Esophagus squamous epithelium (tissue), 4 donors: ENCODE measurements at regions not wholly inside any gene's neighbourhood (a gene's known extent, or its start where the extent isn't known, plus 50 kb on each side); places are given as distances from the start of the nearest gene placed in this dataset.

Source experiments
- POLR2A ChIP-seq, 4 donors: fragments of 450-650 bp; IDR thresholded peaks; one replicate each; pipeline ENCODE4 v1.6.1; 2017; ENCODE audit warnings: antibody characterized with exemption in 4 of 4, mild to moderate bottlenecking in 4 of 4, moderate library complexity in 3 of 4
- TF ChIP-seq, protein P1 (sequence below), 6 experiments: fragments of 450-650 bp in 4 of 6; fragments of 200-600 bp in 2 of 6; sonication (generic) in 2 of 6; IDR thresholded peaks; one replicate each; pipeline ENCODE4 v1.5.1; 2016 to 2019; ENCODE audit warnings: antibody characterized with exemption in 6 of 6, mild to moderate bottlenecking in 4 of 6, moderate library complexity in 4 of 6

DNA sequence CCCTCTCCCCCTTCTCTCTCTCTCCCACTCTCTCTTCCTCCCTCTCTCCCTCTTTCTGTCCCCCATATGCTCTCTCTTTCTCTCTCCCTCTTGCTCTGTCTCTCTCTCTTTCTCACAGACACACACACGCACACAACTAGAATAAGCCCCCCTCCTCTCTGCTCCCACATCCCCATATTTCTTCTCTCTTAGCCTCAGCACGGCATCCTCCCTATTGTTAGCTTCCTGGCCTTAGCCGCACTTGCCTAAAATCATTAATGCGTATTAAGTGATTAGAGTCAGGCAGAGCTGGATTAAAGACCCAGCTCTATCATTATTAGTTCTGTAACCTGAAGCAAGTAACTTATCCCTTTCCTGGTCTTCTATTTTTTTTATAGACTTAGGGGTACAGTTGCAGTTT lies 319.0 kb upstream of the C16orf82 start:
- TF ChIP-seq, protein P1, sequence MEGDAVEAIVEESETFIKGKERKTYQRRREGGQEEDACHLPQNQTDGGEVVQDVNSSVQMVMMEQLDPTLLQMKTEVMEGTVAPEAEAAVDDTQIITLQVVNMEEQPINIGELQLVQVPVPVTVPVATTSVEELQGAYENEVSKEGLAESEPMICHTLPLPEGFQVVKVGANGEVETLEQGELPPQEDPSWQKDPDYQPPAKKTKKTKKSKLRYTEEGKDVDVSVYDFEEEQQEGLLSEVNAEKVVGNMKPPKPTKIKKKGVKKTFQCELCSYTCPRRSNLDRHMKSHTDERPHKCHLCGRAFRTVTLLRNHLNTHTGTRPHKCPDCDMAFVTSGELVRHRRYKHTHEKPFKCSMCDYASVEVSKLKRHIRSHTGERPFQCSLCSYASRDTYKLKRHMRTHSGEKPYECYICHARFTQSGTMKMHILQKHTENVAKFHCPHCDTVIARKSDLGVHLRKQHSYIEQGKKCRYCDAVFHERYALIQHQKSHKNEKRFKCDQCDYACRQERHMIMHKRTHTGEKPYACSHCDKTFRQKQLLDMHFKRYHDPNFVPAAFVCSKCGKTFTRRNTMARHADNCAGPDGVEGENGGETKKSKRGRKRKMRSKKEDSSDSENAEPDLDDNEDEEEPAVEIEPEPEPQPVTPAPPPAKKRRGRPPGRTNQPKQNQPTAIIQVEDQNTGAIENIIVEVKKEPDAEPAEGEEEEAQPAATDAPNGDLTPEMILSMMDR (IDR thresholded peaks at IDR 0.05), result no peak
- no peak for TF ChIP-seq POLR2A (IDR thresholded peaks at IDR 0.05)
